ENCODE measurements at regions not wholly inside any gene's neighbourhood (a gene's known extent, or its start where the extent isn't known, plus 50 kb on each side); places are given as distances from the start of the nearest gene placed in this dataset.

DNA sequence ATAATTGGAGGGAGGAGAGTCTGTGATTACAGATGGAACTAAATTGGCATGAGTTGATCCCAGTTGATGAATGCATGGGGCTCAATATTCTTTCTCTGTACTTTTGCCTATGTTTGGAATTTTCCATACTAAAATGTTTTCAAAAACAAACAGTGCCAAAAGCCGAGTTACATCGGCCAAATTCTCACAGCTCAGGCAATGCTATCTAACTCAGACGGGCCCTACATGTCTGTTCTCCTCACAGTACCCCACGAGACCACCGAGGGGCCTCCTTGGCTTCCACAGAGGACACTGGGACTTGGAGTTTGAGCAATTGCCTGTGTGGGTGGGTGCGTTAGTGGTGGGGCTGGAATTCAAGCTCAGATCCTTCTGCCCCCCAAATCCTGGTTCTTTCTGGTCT lies 413.2 kb downstream of the CDH26 start:
- TF ChIP-seq, protein P1, sequence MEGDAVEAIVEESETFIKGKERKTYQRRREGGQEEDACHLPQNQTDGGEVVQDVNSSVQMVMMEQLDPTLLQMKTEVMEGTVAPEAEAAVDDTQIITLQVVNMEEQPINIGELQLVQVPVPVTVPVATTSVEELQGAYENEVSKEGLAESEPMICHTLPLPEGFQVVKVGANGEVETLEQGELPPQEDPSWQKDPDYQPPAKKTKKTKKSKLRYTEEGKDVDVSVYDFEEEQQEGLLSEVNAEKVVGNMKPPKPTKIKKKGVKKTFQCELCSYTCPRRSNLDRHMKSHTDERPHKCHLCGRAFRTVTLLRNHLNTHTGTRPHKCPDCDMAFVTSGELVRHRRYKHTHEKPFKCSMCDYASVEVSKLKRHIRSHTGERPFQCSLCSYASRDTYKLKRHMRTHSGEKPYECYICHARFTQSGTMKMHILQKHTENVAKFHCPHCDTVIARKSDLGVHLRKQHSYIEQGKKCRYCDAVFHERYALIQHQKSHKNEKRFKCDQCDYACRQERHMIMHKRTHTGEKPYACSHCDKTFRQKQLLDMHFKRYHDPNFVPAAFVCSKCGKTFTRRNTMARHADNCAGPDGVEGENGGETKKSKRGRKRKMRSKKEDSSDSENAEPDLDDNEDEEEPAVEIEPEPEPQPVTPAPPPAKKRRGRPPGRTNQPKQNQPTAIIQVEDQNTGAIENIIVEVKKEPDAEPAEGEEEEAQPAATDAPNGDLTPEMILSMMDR (IDR thresholded peaks at IDR 0.05; ENCODE audit: insufficient read depth, missing control alignments) = no peak
- FAIRE-seq = no peak
- DNase-seq (ENCODE audit: insufficient read length, low spot score) = no peak

- FAIRE-seq (no peak), DNase-seq (ENCODE audit: insufficient read length, low spot score) (no peak)
- TF ChIP-seq, protein P1 (IDR thresholded peaks at IDR 0.05; ENCODE audit: insufficient read depth, missing control alignments) = no peak
Observed at GRCh38 chr20:60372275-60372674, 414.1 kb downstream of the CDH26 start.

DNA sequence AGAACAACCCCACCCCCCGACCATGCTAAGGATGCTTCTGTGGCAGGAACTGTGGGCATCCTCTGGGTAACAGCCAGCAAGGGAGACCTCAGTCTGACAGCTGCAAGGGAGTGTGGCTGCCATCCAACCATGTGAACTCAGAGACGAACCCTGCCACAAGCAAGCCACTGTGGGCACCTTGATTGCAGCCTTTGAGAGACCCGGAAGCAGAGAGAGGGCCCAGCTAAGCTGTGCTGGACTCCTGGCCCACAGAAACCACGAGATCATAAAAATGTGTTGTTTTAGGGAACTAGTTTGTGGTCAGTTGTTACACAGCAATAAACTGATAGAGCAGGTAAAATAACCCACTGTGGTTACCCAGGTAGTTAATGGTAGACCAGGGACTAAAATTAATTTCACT lies 414.6 kb downstream of the CDH26 start:
- TF ChIP-seq, protein P1 (IDR thresholded peaks at IDR 0.05; ENCODE audit: insufficient read depth, missing control alignments) = no peak
- DNase-seq (ENCODE audit: insufficient read length, low spot score) = no peak

GRCh38 chr20:60378620-60379019 lies 420.4 kb downstream of the CDH26 start:
- FAIRE-seq (no peak), DNase-seq (ENCODE audit: insufficient read length, low spot score) (no peak)
- TF ChIP-seq, protein P1 (IDR thresholded peaks at IDR 0.05; ENCODE audit: insufficient read depth, missing control alignments) = no peak

More for the DNA sequence above, 414.6 kb downstream of the CDH26 start:
- FAIRE-seq = no peak

GRCh38 chr20:60381643-60382400 lies 423.6 kb downstream of the CDH26 start:
- no peak for DNase-seq (ENCODE audit: insufficient read length, low spot score)
- TF ChIP-seq, protein P1 (IDR thresholded peaks at IDR 0.05; ENCODE audit: insufficient read depth, missing control alignments) = no peak
- FAIRE-seq = no peak

DNA sequence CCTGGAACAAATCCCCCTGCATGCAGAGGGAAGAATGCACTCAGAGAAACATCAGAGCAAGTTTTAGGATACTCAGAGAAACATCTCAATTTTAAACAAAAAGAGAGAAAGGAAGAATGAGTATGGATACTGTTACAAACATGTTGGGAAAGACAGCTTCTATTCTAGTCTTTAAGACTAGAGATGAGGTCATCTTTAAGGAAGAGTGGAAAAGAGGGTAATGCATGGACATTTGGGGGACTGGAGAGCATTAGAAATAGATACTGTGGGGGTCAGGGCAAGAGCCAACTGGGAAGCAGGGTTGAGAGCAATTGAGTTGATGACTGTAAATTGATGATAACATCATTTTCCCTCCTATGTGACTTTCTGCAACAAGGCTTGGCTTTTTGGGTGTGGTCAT lies 431.2 kb downstream of the CDH26 start:
- no peak for DNase-seq (ENCODE audit: insufficient read length, low spot score)
- TF ChIP-seq, protein P1 (IDR thresholded peaks at IDR 0.05; ENCODE audit: insufficient read depth, missing control alignments) = no peak
- no peak for FAIRE-seq

DNA sequence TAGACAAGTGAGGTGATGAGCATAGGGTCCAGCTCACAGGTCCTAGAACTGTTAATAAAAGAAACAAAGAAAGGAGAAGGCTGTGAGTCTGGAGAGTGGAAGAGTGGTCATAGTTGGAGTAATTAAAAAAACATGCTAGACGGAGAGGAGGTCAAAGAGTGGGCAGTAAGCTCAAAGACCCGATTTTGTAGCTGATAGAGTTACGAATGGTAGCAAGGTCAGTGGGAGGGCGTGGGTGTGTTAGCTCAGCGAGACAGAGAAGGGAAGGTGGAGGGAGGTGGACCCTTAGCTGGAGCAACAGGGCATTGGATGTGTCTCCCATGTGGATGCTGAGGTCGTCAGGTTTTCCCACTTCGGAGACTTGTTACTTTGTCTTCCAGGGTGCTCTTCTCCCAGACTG lies 431.7 kb downstream of the CDH26 start:
- DNase-seq (ENCODE audit: insufficient read length, low spot score) (no peak), FAIRE-seq (no peak)
- TF ChIP-seq, protein P1 (IDR thresholded peaks at IDR 0.05; ENCODE audit: insufficient read depth, missing control alignments) = no peak

All from D721Med (cell line).